ENCODE measurements at regions not wholly inside any gene's neighbourhood (a gene's known extent, or its start where the extent isn't known, plus 50 kb on each side); places are given as distances from the start of the nearest gene placed in this dataset.

GRCh38 chr10:123299598-123299997 is 145.4 kb downstream of the BUB3 start:
- H3K27ac ChIP-seq (replicated peaks), result no peak overlapping the region
- H3K4me3 ChIP-seq (replicated peaks; ENCODE audit: insufficient read depth, low read length), result no peak overlapping the region
- no peak for TF ChIP-seq SPI1 (IDR thresholded peaks at IDR 0.05; ENCODE audit: borderline replicate concordance, low read depth)
- no peak for TF ChIP-seq GABPA (IDR thresholded peaks at IDR 0.05; ENCODE audit: low read depth)
- TF ChIP-seq, protein P1, sequence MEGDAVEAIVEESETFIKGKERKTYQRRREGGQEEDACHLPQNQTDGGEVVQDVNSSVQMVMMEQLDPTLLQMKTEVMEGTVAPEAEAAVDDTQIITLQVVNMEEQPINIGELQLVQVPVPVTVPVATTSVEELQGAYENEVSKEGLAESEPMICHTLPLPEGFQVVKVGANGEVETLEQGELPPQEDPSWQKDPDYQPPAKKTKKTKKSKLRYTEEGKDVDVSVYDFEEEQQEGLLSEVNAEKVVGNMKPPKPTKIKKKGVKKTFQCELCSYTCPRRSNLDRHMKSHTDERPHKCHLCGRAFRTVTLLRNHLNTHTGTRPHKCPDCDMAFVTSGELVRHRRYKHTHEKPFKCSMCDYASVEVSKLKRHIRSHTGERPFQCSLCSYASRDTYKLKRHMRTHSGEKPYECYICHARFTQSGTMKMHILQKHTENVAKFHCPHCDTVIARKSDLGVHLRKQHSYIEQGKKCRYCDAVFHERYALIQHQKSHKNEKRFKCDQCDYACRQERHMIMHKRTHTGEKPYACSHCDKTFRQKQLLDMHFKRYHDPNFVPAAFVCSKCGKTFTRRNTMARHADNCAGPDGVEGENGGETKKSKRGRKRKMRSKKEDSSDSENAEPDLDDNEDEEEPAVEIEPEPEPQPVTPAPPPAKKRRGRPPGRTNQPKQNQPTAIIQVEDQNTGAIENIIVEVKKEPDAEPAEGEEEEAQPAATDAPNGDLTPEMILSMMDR (IDR thresholded peaks at IDR 0.05; ENCODE audit: insufficient read depth, low read length), result no peak
- no peak for TF ChIP-seq REST (IDR thresholded peaks at IDR 0.05; ENCODE audit: insufficient replicate concordance, low read depth)
- no peak for TF ChIP-seq POLR2AphosphoS5 (IDR thresholded peaks at IDR 0.05; ENCODE audit: low read depth)
- H3K27me3 ChIP-seq (ENCODE audit: insufficient read depth, poor library complexity, severe bottlenecking), result no peaks in the 10 kb centered on the region
- no peak for DNase-seq (ENCODE audit: low read depth in 1 of 2, low spot score in 1 of 2)

GRCh38 chr10:123301077-123301857 is 147.1 kb downstream of the BUB3 start:
- Histone ChIP-seq H3K4me3 (replicated peaks; ENCODE audit: insufficient read depth, low read length) (no peak overlapping the region), H3K27ac (replicated peaks) (no peak overlapping the region), H3K27me3 (ENCODE audit: insufficient read depth, poor library complexity, severe bottlenecking) (no peaks in the 10 kb centered on the region)
- no peak for DNase-seq (ENCODE audit: low read depth in 1 of 2, low spot score in 1 of 2)
- TF ChIP-seq REST (IDR thresholded peaks at IDR 0.05; ENCODE audit: insufficient replicate concordance, low read depth), result no peak
- no peak for TF ChIP-seq SPI1 (IDR thresholded peaks at IDR 0.05; ENCODE audit: borderline replicate concordance, low read depth)
- no peak for TF ChIP-seq GABPA (IDR thresholded peaks at IDR 0.05; ENCODE audit: low read depth)
- no peak for TF ChIP-seq POLR2AphosphoS5 (IDR thresholded peaks at IDR 0.05; ENCODE audit: low read depth)
- TF ChIP-seq, protein P1 (IDR thresholded peaks at IDR 0.05; ENCODE audit: insufficient read depth, low read length), result no peak

GRCh38 chr10:123303581-123304337 is 149.6 kb downstream of the BUB3 start:
- TF ChIP-seq POLR2AphosphoS5 (IDR thresholded peaks at IDR 0.05; ENCODE audit: low read depth), result no peak
- TF ChIP-seq REST (IDR thresholded peaks at IDR 0.05; ENCODE audit: insufficient replicate concordance, low read depth), result no peak
- no peak for TF ChIP-seq SPI1 (IDR thresholded peaks at IDR 0.05; ENCODE audit: borderline replicate concordance, low read depth)
- no peak for TF ChIP-seq GABPA (IDR thresholded peaks at IDR 0.05; ENCODE audit: low read depth)
- TF ChIP-seq, protein P1 (IDR thresholded peaks at IDR 0.05; ENCODE audit: insufficient read depth, low read length), result no peak
- no peak for DNase-seq (ENCODE audit: low read depth in 1 of 2, low spot score in 1 of 2)
- Histone ChIP-seq H3K4me3 (replicated peaks; ENCODE audit: insufficient read depth, low read length) (no peak overlapping the region), H3K27me3 (ENCODE audit: insufficient read depth, poor library complexity, severe bottlenecking) (no peaks in the 10 kb centered on the region), H3K27ac (replicated peaks) (no peak overlapping the region)
